ENCODE measurements at regions not wholly inside any gene's neighbourhood (a gene's known extent, or its start where the extent isn't known, plus 50 kb on each side); places are given as distances from the start of the nearest gene placed in this dataset.

- Mint-ChIP-seq H3K9me3 (ENCODE audit: unreplicated experiment) (no peaks in the 10 kb centered on the region), H3K36me3 (ENCODE audit: unreplicated experiment) (no peaks in the 10 kb centered on the region), H3K4me3 (ENCODE audit: unreplicated experiment) (no peak overlapping the region), H3K27me3 (ENCODE audit: unreplicated experiment) (no peaks in the 10 kb centered on the region), H3K27ac (ENCODE audit: unreplicated experiment) (no peak overlapping the region), H3K4me1 (ENCODE audit: unreplicated experiment) (peaks cover 12% of the 10 kb centered on the region)
- no peak for DNase-seq (ENCODE audit: extremely low spot score, unreplicated experiment)
- TF ChIP-seq CTCF (IDR thresholded peaks at IDR 0.05), result no peak
Measured at GRCh38 chr15:38726187-38726586, 161.6 kb upstream of the RASGRP1 start.

- no peak overlapping the region for H3K27ac Mint-ChIP-seq (ENCODE audit: unreplicated experiment)
- no peak for DNase-seq (ENCODE audit: extremely low spot score, unreplicated experiment)
- no peaks in the 10 kb centered on the region for H3K27me3 Mint-ChIP-seq (ENCODE audit: unreplicated experiment)
- H3K9me3 Mint-ChIP-seq (ENCODE audit: unreplicated experiment), result peaks cover 8% of the 10 kb centered on the region
- H3K4me3 Mint-ChIP-seq (ENCODE audit: unreplicated experiment), result no peak overlapping the region
- peaks cover 1% of the 10 kb centered on the region for H3K36me3 Mint-ChIP-seq (ENCODE audit: unreplicated experiment)
- peaks cover 12% of the 10 kb centered on the region for H3K4me1 Mint-ChIP-seq (ENCODE audit: unreplicated experiment)
- no peak for TF ChIP-seq CTCF (IDR thresholded peaks at IDR 0.05)
Measured at GRCh38 chr15:38733331-38733730, 168.7 kb upstream of the RASGRP1 start.

GRCh38 chr15:38740206-38740605 is 175.6 kb upstream of the RASGRP1 start:
- Mint-ChIP-seq H3K36me3 (ENCODE audit: unreplicated experiment) (no peaks in the 10 kb centered on the region), H3K27me3 (ENCODE audit: unreplicated experiment) (peaks cover 2% of the 10 kb centered on the region), H3K9me3 (ENCODE audit: unreplicated experiment) (no peaks in the 10 kb centered on the region), H3K4me3 (ENCODE audit: unreplicated experiment) (no peak overlapping the region), H3K4me1 (ENCODE audit: unreplicated experiment) (peaks cover 38% of the 10 kb centered on the region), H3K27ac (ENCODE audit: unreplicated experiment) (peak overlapping the region; percentile 38)
- DNase-seq (ENCODE audit: extremely low spot score, unreplicated experiment), result no peak
- no peak for TF ChIP-seq CTCF (IDR thresholded peaks at IDR 0.05)

GRCh38 chr15:38743147-38743546 is 178.5 kb upstream of the RASGRP1 start:
- Mint-ChIP-seq H3K4me1 (ENCODE audit: unreplicated experiment) (peaks cover 43% of the 10 kb centered on the region), H3K36me3 (ENCODE audit: unreplicated experiment) (no peaks in the 10 kb centered on the region)
- no peak for TF ChIP-seq CTCF (IDR thresholded peaks at IDR 0.05)

GRCh38 chr15:38745126-38745525 is 180.5 kb upstream of the RASGRP1 start:
- no peak overlapping the region for H3K4me3 Mint-ChIP-seq (ENCODE audit: unreplicated experiment)
- TF ChIP-seq CTCF (IDR thresholded peaks at IDR 0.05), result no peak
- H3K4me1 Mint-ChIP-seq (ENCODE audit: unreplicated experiment), result peaks cover 35% of the 10 kb centered on the region
- DNase-seq (ENCODE audit: extremely low spot score, unreplicated experiment), result no peak
- H3K9me3 Mint-ChIP-seq (ENCODE audit: unreplicated experiment), result peaks cover 6% of the 10 kb centered on the region
- H3K27ac Mint-ChIP-seq (ENCODE audit: unreplicated experiment), result no peak overlapping the region
- peaks cover 2% of the 10 kb centered on the region for H3K27me3 Mint-ChIP-seq (ENCODE audit: unreplicated experiment)
- no peaks in the 10 kb centered on the region for H3K36me3 Mint-ChIP-seq (ENCODE audit: unreplicated experiment)

More at GRCh38 chr15:38743147-38743546, 178.5 kb upstream of the RASGRP1 start:
- Mint-ChIP-seq H3K27ac (ENCODE audit: unreplicated experiment) (no peak overlapping the region), H3K9me3 (ENCODE audit: unreplicated experiment) (peaks cover under 1% of the 10 kb centered on the region), H3K4me3 (ENCODE audit: unreplicated experiment) (no peak overlapping the region), H3K27me3 (ENCODE audit: unreplicated experiment) (peaks cover 2% of the 10 kb centered on the region)
- no peak for DNase-seq (ENCODE audit: extremely low spot score, unreplicated experiment)

Measured in osteocyte (in vitro differentiated cells).